HG03175 (cell line): ENCODE measurements at regions not wholly inside any gene's neighbourhood (a gene's known extent, or its start where the extent isn't known, plus 50 kb on each side); places are given as distances from the start of the nearest gene placed in this dataset.
A peak's percentile ranks its signal among the peaks of the same experiment; 100 is the strongest.
"Not testable (repeated sequence)": the region's sequence is repeated elsewhere in the genome, so short reads cannot be mapped to it uniquely, and the experiment has no call there.

ENCODE experiments used
- ATAC-seq: cut with Tn5 transposase; IDR thresholded peaks from one replicate; pipeline ENCODE4 v1.9.1; 2021; ENCODE audit warnings: mild to moderate bottlenecking, moderate library complexity; ENCODE audit not compliant: unreplicated experiment

GRCh38 chr9:67423049-67423728 lies 430.8 kb upstream of the SPATA31A3 start:
- not testable (repeated sequence) for ATAC-seq

DNA sequence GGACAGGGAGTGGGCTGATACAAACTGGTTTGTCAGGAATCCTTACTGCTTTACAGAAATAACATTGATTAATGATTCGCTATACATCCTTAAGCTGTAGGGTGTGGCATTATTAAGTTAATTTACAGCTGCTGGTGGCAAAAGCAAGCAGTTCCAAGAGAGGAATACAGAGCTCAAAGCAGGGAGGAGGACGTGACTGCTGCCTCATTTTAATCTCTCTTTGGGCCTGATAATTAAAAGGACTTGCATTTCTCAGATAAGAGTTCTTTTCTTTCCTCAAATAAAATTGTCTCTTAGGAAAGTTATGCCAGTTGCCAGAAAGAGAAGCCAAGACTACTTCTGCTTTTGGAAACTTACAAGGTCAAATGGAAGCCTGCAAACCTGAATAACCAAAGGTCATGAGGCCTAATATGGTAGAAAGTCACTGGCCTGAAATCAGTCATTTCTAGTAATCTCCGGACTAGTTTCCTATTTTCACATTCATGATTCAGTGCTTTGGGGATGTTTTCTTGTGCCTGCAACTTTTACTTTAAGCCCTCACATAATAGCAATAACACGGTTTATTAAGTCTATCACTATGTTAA lies 426.2 kb upstream of the SPATA31A3 start:
- ATAC-seq, result not testable (repeated sequence)

DNA sequence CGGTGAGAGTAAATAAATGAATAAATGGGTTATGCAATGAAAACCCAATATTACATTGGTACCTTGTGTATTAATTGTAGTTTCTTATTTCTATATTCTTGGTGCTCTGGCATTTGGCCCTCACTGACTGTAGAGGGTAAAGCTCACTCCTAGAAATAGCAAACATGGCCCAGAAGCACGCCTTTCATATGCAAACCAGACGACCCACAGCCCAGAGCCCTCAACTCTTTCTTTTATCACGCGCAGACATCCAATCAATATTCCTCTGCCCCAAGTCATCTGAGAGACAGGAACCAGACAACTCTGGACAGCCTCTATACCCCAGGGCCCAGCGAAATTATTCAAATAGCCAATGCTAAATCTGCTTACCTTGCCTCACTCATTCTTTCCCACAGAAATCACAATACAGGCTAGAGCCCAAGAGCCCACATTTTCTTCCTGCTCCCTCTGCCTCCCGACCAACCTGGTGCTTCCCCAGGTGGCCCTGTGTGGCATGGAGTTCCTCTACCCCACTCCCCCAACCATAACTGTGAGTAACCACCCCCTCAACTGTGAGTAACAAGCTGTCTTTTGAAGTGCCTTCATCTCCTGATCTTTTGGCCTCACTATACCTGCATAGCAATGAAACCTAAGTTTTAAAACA lies 425.1 kb upstream of the SPATA31A3 start:
- not testable (repeated sequence) for ATAC-seq

DNA sequence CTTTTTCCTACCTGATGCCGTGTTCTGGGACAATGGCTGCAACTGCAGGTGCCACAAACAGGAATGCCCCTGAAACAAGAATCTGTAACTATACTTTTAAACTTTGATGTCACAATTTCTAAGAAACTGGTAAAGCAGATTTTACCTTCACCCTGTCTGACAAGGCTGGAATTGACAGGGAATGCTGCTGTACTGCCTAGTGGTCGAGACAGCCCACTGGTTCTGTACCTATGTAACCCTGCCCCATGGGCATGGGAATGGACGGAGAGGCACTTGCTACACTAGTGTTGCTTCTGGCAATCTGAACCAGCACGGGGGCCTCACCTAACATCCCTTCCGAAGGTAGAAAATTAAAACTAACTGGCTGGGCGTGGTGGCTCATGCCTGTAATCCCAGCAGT lies 424.3 kb upstream of the SPATA31A3 start:
- ATAC-seq, result not testable (repeated sequence)

- not testable (repeated sequence) for ATAC-seq
These were observed 418.4 kb upstream of the SPATA31A3 start for GRCh38 chr9:67410606-67411220.

DNA sequence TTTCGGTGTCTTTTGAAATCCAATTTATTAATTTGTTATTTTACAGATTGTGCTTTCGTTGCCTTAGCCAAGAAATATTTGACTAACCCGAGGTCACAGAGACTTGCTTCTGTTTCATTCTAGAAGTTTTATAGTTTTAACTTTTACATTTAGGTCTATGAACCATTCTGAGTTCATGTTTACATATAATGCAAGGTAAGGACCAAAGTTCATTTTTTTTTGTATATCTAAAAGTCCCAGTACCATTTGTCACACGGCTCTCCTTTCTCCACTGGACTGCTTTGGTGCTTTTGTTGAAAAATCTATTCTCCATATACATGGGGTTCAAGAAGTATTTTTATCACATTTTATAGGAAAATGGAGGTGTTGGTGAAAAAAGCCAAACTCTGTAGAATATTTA lies 411.4 kb upstream of the SPATA31A3 start:
- not testable (repeated sequence) for ATAC-seq

- ATAC-seq, result not testable (repeated sequence)
These were observed 405.4 kb upstream of the SPATA31A3 start for GRCh38 chr9:67397731-67398130.

DNA sequence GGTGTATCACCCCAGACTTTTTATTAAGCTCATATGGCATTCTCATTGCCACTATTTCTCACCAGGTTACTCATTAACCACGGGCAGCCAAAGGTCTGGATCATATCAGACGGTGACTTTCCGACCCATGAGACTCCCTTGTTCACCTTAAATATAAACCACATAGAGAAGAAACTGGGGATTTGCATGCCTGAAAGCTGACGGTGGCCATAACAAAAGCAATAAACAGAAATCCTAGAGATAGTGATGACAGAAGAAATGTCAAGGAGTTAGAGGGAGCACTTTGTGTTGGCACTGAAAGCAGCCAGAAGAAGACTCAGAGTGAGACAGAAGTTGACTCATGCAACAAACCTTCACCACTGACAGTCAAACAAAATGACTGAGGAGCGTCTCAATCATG lies 402.4 kb upstream of the SPATA31A3 start:
- ATAC-seq, result not testable (repeated sequence)

DNA sequence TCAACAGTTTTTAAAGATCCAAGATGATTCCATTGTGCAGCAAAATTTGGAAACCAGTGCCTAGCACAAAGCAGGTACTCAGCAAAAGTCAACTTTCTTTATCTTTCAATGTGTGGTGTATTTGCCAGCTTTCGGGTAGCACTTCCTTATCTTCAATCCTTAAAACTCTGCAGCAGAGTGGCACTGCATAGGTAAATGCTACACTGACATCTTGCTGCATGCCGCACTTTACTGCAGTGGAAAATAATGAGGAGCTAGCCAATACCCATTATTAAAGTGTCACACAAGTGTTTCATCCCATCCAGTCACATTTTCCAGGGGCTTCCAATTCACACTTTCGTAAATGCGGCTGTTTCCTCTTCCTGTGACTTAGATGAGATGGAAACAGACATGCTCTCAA lies 401.7 kb upstream of the SPATA31A3 start:
- ATAC-seq, result not testable (repeated sequence)

GRCh38 chr9:67369664-67370063 lies 377.3 kb upstream of the SPATA31A3 start:
- not testable (repeated sequence) for ATAC-seq

GRCh38 chr9:67362325-67362724 lies 370.0 kb upstream of the SPATA31A3 start:
- ATAC-seq, result not testable (repeated sequence)

DNA sequence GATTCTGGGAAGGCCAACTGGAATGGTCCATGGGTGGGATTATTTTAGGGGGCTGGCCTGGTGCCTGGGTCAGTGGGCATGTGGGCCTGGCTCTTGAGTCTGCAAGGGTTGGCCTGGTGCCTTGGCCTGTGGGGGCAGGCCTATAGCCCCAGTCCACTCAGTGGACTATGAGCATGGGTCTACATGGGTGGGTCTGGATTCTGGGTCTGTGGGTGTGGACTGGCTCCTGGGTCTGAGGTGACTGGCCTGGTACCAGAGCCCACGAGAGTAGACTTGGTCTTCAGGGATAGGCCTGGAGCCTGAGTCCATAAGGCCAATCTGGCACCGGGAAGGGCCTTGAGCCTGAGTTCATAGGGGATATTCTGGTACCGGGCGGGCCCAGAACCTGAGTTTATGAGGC lies 361.6 kb upstream of the SPATA31A3 start:
- ATAC-seq, result not testable (repeated sequence)

- not testable (repeated sequence) for ATAC-seq
These were observed 357.0 kb upstream of the SPATA31A3 start for GRCh38 chr9:67349424-67349759.

GRCh38 chr9:67348562-67349423 lies 356.4 kb upstream of the SPATA31A3 start:
- ATAC-seq, result not testable (repeated sequence)

DNA sequence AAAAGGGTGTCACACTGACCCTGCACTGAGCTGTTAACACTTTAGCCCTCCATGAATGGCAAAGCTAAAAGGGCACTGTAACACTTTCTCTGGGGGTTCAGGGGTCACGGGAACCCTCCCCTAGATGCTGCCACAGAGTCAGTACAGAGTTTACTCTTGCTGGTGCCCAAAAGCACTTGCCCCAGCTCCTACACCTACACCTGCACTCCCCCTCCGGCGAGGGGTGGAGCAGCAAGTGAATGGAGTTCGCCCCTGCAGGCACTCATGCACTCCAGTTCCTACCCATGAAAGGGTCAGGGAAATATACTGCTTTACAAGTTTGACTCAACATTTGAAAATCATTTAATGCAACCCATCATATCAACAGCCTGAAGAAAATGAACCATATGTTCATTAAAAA lies 355.7 kb upstream of the SPATA31A3 start:
- not testable (repeated sequence) for ATAC-seq

GRCh38 chr9:67339216-67339615 lies 346.9 kb upstream of the SPATA31A3 start:
- not testable (repeated sequence) for ATAC-seq

- not testable (repeated sequence) for ATAC-seq
These were observed 345.9 kb upstream of the SPATA31A3 start for GRCh38 chr9:67338201-67338600.

- ATAC-seq, result peak; percentile 71
These were observed 342.6 kb upstream of the SPATA31A3 start for GRCh38 chr9:67334727-67335572.

DNA sequence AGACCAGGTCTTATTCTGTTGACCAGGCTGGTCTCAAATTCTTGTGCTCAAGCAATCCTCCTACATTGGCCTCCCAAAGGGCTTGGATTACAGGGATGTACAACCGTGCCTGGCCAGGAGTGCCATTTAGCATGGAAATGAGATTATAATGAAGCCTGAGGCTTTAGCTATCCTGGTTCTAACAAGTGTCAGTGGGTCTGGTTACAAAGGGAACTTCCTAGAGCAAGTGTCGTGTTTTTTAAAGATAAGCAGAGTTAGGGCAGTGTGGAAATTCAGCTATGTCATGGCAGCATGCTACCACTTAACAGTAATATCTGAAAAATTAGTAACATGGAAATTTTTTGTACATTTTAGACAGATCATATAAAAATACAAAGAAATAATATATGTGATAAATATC lies 339.3 kb upstream of the SPATA31A3 start:
- ATAC-seq, result not testable (repeated sequence)

DNA sequence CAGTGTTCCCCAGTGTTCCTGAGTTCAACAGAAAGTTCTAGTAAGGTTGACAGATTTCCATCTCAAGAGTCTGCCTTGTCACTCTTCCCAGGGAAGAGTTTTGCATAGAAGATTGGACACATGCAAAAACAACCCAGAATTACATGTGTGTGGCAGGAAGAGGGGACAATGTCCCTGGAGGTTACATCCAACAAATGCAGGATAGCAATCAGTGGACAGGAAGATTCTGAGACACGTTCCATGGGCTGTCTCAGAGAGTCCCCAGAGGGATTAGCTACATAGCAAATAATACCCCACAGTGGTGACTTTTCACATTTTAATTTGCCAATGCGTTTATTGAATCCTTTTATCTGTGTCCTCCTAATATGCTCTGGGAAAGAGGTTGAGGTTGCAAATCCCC lies 321.1 kb upstream of the SPATA31A3 start:
- ATAC-seq, result not testable (repeated sequence)
